Nucleus accumbens (tissue), 56 donors: ENCODE measurements at regions not wholly inside any gene's neighbourhood (a gene's known extent, or its start where the extent isn't known, plus 50 kb on each side); places are given as distances from the start of the nearest gene placed in this dataset.
A peak's percentile ranks its signal among the peaks of the same experiment; 100 is the strongest.

Experiments
- DNase-seq, 56 donors: peaks; one replicate each; lab custom pipeline; 2025; lab: John Stamatoyannopoulos, UW

DNA sequence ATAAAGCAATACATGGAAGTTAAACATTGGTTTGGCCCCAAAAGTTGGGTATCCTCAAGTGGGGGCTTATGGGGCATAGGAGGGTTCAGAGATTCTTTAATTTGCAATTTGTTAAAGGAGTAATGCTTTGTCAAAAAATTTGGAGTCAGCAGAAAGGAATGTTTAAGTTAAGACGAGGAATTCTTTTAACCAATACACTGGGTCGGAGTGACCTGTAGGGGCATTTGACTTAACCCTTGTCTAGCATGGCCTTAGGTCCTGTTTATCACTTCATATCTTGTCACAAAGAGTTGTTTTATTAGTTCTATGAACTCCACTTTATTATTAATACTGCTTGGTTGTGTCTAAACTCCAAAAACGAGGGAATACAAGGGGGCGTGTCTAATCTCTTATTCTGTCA is 656.1 kb upstream of the RORB start:
- no peak for DNase-seq

DNA sequence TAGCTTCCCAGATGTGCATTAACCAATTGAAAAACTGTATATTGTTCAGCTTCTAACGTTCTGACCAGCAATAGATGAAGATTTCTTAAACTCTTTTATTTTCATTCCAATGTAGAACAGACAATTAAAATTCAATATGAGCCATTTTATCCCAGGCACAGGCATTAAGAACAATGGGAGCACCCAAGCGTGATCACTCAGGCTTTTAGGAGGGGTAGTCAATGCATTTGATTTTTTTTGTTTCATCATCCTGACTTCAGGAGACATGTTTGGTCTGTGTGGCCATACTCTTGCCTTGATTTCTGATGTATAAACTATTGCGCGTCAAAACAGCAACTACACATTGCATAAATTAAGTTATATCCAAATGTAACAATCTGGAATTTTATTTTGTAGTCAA is 653.0 kb upstream of the RORB start:
- DNase-seq, result no peak

- DNase-seq, result no peak
Observed at GRCh38 chr9:73845539-73845938, 651.6 kb upstream of the RORB start.

DNA sequence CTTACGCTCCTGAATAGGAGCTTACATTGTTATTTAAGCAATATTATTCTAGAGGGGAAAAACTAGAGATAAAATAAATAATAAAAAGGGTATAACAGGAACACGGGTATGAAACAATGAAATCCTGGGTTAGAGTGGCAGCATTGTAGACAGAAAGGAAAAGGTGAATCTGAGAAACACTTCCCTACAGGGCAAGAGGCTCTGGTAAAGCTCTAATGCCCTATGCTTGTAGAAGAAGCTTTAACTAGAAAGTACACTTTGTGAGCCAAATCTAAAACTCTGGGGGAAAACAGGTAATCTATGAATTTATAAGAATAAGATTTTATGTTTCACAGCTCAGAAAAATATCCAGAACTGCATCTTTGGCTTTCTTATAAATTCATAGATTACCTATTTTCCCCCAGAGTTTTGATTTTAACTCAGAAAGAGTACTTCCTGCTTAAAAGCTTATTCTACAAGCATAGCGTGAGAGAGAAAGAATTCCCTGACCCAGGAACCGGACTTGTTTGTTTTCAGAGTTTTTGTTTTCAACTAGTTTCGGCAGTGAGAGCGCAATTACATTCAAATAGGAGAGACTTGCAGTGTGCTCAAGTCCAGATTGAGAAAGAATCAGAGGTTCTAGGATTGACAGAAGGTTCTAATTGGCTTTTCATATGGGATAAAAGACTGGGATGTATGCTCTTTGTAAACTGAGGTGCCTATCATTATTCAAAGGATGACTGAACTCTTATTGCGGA is 651.0 kb upstream of the RORB start:
- no peak for DNase-seq

GRCh38 chr9:73847536-73847935 is 649.6 kb upstream of the RORB start:
- no peak for DNase-seq

DNA sequence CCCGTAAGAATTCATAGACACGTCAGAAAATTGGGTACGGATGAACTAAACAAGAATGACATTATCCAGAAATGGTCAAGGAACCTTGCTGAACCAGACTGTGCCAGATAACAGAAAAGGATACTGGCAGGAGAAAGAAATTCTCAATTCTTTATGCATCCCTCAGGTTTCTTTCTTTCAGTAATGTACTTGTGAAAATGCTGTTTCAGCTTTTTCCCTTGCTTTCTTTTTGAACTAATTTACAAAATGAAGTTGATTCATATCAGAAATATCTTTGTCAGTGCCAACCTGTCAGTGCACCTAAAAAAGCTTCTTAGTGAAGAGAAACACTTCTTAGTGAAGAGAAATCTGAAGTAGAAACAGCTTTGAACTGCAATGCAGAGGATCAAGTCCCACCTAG is 643.6 kb upstream of the RORB start:
- no peak for DNase-seq

- no peak for DNase-seq
Observed at GRCh38 chr9:73855206-73855605, 641.9 kb upstream of the RORB start.

DNA sequence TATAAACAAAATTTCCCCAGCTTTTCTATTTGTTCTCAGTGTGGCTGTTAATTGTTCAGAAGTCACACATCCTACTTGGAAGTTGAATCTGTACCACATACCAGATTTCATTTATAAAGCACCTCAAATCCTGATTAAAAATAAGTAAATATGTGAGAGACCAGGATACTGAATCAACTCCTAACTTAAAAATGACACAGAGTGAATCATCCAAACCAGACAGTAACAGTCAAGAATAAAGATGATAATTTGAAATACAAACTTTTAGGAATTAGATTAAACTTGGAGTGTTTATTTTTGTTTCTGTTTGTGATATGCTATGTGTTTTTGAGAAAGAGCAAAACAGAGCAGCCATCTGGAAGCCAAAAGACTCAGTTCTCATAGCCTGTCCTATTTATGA is 633.2 kb upstream of the RORB start:
- DNase-seq, result no peak

GRCh38 chr9:73866451-73866850 is 630.7 kb upstream of the RORB start:
- DNase-seq, result no peak

GRCh38 chr9:73869264-73869663 is 627.9 kb upstream of the RORB start:
- peak in 1 of 56 donors; percentile 14 for DNase-seq

DNA sequence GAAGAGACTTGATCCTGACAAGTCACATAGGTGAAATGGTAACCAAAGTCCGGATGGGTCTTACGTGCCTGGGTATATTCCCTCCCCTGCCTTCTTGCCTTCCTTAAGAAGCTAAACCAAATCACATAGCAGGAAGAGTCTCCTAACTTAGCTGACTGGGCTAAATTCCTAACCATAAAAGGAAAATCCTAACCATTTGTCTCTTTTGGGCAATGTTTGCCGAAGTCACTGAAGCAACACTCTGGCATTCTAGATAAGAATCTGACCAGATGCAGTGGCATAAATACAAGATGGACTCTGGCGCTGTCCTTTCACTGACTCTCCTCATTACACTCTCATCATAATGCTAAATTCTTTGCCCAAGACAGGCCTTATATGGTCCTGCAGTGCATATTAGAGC is 625.5 kb upstream of the RORB start:
- DNase-seq, result no peak

- no peak for DNase-seq
Observed at GRCh38 chr9:73872701-73873100, 624.4 kb upstream of the RORB start.

GRCh38 chr9:73880101-73880500 is 617.0 kb upstream of the RORB start:
- DNase-seq, result no peak

DNA sequence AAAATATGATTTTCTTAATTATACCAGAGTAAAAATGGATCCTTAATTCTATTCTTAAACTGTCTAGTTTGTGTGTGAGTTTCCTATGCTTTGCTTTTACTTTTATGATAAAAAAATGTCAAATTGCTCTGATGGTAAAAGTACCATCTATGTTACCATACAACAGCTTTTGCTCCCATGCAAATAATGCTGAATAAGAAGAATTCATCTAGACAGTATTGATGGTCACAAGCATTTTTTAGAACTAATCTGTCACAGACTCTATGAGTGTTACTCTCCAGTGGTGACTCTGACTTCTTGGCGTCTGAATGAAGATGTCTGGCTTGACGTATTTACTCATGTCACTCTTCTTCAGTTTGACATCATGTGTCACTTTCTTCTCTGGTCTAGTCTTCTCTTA is 608.1 kb upstream of the RORB start:
- DNase-seq, result no peak

GRCh38 chr9:73890685-73891277 is 606.4 kb upstream of the RORB start:
- DNase-seq, result no peak

GRCh38 chr9:73892335-73892734 is 604.8 kb upstream of the RORB start:
- no peak for DNase-seq

GRCh38 chr9:73893230-73893629 is 603.9 kb upstream of the RORB start:
- no peak for DNase-seq

DNA sequence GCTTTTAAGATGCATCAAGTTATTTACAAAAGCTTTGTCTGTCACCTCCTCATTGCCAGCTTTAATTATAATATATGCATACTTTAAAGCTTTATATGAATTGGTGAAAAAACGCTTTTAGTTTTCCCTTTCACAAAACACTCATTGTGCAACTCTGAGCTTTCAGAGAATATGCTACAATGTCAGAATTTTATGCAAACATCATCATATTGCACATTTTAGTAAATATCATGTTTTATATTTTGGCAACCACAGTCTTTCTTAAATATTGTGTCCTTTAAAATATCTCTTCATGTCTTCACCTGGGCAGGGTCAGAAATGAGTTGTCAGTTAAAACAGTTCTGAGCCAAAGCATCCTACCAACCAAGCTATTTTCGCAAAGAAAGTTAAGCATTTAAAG is 601.1 kb upstream of the RORB start:
- no peak for DNase-seq

DNA sequence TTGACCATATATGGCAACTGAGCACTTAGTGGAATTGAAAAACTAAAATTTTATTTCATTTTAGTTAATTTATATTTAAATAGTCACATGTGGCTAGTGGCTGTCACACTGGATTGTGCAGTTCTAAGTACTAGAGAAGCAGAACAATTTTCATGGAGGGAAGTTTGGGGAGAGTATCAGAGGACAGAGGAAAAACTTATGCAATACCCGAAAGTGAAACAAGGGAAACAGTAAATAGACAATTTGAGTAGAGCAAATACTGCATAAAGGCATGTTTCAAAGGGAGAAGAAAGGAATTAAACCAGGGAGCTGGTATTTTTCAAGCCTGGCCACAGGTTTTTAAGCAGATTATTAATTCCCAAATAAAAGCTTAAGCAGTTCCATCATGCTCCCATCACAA is 590.5 kb upstream of the RORB start:
- DNase-seq, result no peak

DNA sequence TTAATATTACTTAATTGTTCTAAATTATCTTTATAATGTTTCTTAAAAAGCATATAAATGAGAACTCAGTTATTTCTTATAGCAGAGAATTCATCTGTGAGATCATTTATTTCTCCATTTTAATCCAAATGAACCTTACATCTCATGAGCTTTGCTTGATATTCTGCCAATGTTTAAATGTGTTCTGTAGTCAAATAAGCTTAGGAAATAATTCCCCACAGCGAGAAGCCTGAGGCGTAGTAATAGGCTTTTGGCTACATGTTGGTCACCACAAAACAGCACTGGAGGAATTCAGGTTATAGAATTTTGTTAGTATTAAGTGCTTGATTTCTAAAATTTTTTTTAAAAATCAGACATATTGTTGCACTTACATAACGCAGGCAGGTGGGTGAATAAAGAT is 585.3 kb upstream of the RORB start:
- no peak for DNase-seq

- DNase-seq, result peak in 2 of 56 donors; percentile 0 to 1
Observed at GRCh38 chr9:73916016-73916673, 581.0 kb upstream of the RORB start.

GRCh38 chr9:73919712-73920111 is 577.4 kb upstream of the RORB start:
- no peak for DNase-seq
